ENCODE measurements at regions not wholly inside any gene's neighbourhood (a gene's known extent, or its start where the extent isn't known, plus 50 kb on each side); places are given as distances from the start of the nearest gene placed in this dataset.

GRCh38 chr13:83568019-83568418, 314.3 kb downstream of the SLITRK1 start:
- TF ChIP-seq CTCF (IDR thresholded peaks at IDR 0.05) (no peak), EZH2 (IDR thresholded peaks at IDR 0.05; ENCODE audit: borderline replicate concordance, insufficient read depth, low read depth, low read length, poor library complexity, severe bottlenecking) (no peak)
